ENCODE measurements at regions not wholly inside any gene's neighbourhood (a gene's known extent, or its start where the extent isn't known, plus 50 kb on each side); places are given as distances from the start of the nearest gene placed in this dataset.

DNA sequence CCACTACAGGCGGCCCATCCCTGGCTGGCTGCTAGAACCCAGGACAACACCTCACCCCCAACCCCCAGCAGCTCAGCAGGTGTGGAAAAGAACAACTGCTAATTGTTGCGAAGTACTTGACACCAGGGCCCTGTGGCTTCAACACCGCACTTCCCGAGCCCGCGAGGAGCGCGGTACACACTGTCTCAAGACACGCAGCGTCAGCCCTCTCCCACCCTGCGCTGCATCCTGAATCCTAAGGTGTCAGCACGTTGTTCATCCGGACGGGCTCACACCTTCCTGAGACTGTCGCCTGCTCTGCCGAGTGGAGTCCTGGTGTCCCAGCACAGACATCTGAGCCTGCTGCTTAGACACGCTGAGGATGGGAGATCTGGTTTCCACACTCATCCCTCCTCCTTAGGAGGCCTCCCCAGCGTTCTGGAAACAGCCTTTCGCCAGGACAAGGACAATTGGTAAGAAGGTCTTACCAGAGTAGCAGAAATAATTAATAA is 1336.2 kb downstream of the BRD1 start:
- peak; percentile 5 for ATAC-seq
- H3K27ac ChIP-seq (ENCODE audit: low read depth), result no peak overlapping the region
- DNase-seq (ENCODE audit: low spot score), result no peak
- H2AFZ ChIP-seq, result no peak overlapping the region
- peak overlapping the region; percentile 80 for H3K4me2 ChIP-seq
- H3K9me2 ChIP-seq (ENCODE audit: insufficient read depth), result no peaks in the 10 kb centered on the region
- H3K9me3 Mint-ChIP-seq, result no peaks in the 10 kb centered on the region; the same call in 2 of the 3 replicates
- no peak overlapping the region for H3K27ac Mint-ChIP-seq
- peaks cover 13% of the 10 kb centered on the region for H3K79me2 ChIP-seq (replicated peaks; ENCODE audit: insufficient read depth)
- peaks cover 22% of the 10 kb centered on the region; the same call in 1 of the 2 replicates for H3K27me3 ChIP-seq (ENCODE audit: insufficient read depth)
- no peaks in the 10 kb centered on the region for H4K20me1 ChIP-seq (replicated peaks; ENCODE audit: insufficient read depth)
- H3K36me3 ChIP-seq (ENCODE audit: insufficient read depth), result no peaks in the 10 kb centered on the region
- H3K4me3 Mint-ChIP-seq, result peak overlapping the region; percentile 80
- peaks cover 8% of the 10 kb centered on the region; the same call in 1 of the 2 replicates for H3K4me1 ChIP-seq (ENCODE audit: insufficient read depth)
- 0 out of 3 replicates have a peak, but pooled peaks cover 2% of the 10 kb centered on the region for H3K36me3 Mint-ChIP-seq (ENCODE audit: low read depth)
- peak overlapping the region; percentile 56 for H3K4me3 ChIP-seq
- peaks cover 46% of the 10 kb centered on the region for H3K4me1 Mint-ChIP-seq
- no peaks in the 10 kb centered on the region for H3F3A ChIP-seq (replicated peaks; ENCODE audit: low read depth)
- no peak for TF ChIP-seq EZH2 (IDR thresholded peaks at IDR 0.05; ENCODE audit: low read depth, unreplicated experiment)
- no peak for TF ChIP-seq STAT1 (IDR thresholded peaks at IDR 0.05; ENCODE audit: unreplicated experiment)
- TF ChIP-seq POLR2AphosphoS5 (IDR thresholded peaks at IDR 0.05; ENCODE audit: low read depth), result no peak
- TF ChIP-seq NANOG (IDR thresholded peaks at IDR 0.05; ENCODE audit: borderline replicate concordance), result no peak
- TF ChIP-seq ZNF331 (CRISPR knock-in tag; IDR thresholded peaks at IDR 0.05; ENCODE audit: low read depth), result no peak
- TF ChIP-seq, protein P1, sequence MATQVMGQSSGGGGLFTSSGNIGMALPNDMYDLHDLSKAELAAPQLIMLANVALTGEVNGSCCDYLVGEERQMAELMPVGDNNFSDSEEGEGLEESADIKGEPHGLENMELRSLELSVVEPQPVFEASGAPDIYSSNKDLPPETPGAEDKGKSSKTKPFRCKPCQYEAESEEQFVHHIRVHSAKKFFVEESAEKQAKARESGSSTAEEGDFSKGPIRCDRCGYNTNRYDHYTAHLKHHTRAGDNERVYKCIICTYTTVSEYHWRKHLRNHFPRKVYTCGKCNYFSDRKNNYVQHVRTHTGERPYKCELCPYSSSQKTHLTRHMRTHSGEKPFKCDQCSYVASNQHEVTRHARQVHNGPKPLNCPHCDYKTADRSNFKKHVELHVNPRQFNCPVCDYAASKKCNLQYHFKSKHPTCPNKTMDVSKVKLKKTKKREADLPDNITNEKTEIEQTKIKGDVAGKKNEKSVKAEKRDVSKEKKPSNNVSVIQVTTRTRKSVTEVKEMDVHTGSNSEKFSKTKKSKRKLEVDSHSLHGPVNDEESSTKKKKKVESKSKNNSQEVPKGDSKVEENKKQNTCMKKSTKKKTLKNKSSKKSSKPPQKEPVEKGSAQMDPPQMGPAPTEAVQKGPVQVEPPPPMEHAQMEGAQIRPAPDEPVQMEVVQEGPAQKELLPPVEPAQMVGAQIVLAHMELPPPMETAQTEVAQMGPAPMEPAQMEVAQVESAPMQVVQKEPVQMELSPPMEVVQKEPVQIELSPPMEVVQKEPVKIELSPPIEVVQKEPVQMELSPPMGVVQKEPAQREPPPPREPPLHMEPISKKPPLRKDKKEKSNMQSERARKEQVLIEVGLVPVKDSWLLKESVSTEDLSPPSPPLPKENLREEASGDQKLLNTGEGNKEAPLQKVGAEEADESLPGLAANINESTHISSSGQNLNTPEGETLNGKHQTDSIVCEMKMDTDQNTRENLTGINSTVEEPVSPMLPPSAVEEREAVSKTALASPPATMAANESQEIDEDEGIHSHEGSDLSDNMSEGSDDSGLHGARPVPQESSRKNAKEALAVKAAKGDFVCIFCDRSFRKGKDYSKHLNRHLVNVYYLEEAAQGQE (IDR thresholded peaks at IDR 0.05; ENCODE audit: unreplicated experiment), result no peak
- no peak for TF ChIP-seq CREB1 (CRISPR knock-in tag; IDR thresholded peaks at IDR 0.05; ENCODE audit: low read depth)
- TF ChIP-seq JUNB (IDR thresholded peaks at IDR 0.05; ENCODE audit: unreplicated experiment), result no peak
- TF ChIP-seq CTCF (conservative IDR thresholded peaks at IDR 0.05; ENCODE audit: low read depth in 2 of 2), result no peak
- no peak for TF ChIP-seq EZH2phosphoT487 (IDR thresholded peaks at IDR 0.05; ENCODE audit: unreplicated experiment)
- TF ChIP-seq, protein P2, sequence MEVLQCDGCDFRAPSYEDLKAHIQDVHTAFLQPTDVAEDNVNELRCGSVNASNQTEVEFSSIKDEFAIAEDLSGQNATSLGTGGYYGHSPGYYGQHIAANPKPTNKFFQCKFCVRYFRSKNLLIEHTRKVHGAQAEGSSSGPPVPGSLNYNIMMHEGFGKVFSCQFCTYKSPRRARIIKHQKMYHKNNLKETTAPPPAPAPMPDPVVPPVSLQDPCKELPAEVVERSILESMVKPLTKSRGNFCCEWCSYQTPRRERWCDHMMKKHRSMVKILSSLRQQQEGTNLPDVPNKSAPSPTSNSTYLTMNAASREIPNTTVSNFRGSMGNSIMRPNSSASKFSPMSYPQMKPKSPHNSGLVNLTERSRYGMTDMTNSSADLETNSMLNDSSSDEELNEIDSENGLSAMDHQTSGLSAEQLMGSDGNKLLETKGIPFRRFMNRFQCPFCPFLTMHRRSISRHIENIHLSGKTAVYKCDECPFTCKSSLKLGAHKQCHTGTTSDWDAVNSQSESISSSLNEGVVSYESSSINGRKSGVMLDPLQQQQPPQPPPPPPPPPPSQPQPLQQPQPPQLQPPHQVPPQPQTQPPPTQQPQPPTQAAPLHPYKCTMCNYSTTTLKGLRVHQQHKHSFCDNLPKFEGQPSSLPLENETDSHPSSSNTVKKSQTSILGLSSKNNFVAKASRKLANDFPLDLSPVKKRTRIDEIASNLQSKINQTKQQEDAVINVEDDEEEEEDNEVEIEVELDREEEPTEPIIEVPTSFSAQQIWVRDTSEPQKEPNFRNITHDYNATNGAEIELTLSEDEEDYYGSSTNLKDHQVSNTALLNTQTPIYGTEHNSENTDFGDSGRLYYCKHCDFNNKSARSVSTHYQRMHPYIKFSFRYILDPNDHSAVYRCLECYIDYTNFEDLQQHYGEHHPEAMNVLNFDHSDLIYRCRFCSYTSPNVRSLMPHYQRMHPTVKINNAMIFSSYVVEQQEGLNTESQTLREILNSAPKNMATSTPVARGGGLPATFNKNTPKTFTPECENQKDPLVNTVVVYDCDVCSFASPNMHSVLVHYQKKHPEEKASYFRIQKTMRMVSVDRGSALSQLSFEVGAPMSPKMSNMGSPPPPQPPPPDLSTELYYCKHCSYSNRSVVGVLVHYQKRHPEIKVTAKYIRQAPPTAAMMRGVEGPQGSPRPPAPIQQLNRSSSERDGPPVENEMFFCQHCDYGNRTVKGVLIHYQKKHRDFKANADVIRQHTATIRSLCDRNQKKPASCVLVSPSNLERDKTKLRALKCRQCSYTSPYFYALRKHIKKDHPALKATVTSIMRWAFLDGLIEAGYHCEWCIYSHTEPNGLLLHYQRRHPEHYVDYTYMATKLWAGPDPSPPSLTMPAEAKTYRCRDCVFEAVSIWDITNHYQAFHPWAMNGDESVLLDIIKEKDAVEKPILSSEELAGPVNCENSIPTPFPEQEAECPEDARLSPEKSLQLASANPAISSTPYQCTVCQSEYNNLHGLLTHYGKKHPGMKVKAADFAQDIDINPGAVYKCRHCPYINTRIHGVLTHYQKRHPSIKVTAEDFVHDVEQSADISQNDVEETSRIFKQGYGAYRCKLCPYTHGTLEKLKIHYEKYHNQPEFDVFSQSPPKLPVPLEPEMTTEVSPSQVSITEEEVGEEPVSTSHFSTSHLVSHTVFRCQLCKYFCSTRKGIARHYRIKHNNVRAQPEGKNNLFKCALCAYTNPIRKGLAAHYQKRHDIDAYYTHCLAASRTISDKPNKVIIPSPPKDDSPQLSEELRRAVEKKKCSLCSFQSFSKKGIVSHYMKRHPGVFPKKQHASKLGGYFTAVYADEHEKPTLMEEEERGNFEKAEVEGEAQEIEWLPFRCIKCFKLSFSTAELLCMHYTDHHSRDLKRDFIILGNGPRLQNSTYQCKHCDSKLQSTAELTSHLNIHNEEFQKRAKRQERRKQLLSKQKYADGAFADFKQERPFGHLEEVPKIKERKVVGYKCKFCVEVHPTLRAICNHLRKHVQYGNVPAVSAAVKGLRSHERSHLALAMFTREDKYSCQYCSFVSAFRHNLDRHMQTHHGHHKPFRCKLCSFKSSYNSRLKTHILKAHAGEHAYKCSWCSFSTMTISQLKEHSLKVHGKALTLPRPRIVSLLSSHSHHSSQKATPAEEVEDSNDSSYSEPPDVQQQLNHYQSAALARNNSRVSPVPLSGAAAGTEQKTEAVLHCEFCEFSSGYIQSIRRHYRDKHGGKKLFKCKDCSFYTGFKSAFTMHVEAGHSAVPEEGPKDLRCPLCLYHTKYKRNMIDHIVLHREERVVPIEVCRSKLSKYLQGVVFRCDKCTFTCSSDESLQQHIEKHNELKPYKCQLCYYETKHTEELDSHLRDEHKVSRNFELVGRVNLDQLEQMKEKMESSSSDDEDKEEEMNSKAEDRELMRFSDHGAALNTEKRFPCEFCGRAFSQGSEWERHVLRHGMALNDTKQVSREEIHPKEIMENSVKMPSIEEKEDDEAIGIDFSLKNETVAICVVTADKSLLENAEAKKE (CRISPR knock-in tag; IDR thresholded peaks at IDR 0.05), result no peak
- H3K27me3 Mint-ChIP-seq (ENCODE audit: insufficient read depth, low read depth, poor library complexity), result peaks cover 28% of the 10 kb centered on the region

Data from GM23338 (cell line).